ENCODE measurements at regions not wholly inside any gene's neighbourhood (a gene's known extent, or its start where the extent isn't known, plus 50 kb on each side); places are given as distances from the start of the nearest gene placed in this dataset.

DNA sequence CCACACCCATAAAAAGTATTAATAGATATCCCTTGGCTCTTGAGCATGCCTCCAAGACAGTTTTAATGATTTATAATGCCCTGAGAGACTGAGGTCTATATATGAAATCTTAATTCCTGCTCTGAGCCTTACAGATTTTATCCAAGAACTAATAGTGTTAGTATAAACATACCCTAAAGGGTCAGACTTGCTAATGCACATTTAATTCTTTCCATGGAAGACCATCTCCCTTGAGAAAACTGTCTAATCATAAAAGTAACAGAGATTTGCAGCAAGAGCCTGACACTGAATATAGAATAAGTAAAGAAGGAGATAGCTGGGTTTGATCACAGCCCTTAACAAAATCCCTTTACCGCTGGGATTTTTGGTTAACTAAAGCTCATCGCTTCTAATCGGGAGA lies 650.8 kb upstream of the KLF12 start:
- ATAC-seq (no peak), DNase-seq (no peak)

DNA sequence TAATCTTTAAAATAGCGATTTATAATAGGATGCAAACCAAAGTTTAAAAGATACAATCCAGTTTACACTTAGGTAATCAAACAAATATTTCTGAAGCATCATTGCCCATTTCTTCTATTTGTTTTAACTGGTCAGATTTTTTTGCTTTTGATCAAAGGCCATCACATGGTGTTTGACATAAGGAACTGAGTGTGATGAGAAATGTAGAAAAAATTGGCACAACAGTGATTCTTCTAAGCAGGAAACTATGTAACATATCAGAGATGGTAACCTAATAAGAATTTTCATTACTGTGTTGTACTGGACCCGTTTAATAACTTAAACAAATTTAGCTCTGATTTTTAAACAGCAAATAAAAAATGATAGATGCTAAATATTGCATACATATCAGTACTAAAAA lies 644.7 kb upstream of the KLF12 start:
- ATAC-seq (no peak), DNase-seq (no peak)

DNA sequence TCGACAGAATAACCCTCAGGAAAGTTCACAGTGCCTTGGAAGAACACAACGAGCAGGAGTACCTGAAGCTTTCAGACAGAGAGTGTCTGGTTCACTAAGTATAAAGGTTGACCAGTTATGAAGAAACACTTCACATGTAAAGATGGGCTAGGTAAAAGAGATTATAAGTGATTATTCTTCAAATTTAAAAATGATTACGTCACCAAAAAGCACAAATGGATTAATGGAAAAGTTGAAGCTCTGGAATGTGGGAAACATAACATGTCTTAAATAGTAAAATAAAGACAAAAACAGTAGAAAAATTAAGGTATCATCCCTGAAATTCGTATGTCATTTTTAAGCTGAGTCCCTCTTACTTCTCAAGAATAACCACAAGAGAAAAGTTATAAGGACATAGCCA lies 643.9 kb upstream of the KLF12 start:
- no peak for ATAC-seq
- DNase-seq: no peak

DNA sequence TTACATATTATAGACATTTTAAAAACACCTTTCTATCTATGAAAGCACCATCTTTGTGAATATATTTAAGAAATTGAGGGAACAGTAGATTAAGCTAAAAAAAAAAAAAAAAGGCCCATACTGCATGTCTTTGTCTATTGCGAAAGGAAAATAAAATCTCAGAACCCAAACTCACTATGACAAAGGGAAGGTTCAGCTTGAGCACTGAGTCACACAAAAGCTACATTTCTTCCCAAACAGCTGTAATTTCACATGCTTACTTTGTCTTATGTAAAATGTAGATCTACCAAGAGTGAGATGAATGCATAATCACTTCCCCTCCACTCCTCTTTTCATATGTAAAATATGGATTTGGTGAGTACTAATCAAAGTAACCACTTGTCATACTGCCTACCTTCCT lies 640.1 kb upstream of the KLF12 start:
- no peak for DNase-seq
- no peak for ATAC-seq

DNA sequence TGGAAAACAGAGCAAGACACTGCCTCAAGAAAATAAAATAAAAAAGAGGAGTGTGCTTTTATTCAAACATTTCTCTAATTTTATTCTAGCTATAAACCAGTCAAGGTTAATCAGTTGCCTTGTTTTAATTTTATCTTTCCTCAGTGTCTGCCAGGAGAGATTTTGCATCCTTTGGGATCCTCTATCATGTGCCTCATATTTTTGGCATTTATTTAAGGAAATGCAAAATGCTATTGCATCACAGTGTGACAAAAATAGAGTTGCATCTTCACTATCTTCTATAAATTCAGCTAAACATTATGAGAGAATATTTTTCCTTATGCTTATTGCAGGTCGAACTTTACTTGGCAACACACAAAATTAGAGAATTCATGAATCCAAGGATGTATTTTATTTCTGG lies 639.0 kb upstream of the KLF12 start:
- DNase-seq (no peak), ATAC-seq (no peak)

DNA sequence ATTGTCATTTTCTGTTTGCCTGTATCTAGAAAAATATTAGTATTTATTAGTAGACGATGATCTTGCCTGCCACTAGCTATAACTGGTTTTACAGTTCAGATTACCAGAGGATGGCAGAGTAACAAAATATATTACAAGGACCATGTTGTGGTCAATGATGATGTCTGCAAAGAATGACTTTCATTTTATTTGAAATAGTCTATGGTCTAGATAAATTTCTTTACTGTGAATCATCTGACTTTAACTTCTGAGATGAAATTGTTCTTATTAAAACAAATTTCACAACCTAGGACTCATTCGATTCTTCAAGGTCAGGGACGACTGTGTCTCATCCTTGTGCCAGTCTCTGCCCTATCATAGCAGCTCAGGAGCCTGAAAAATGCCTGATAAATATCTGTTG lies 637.8 kb upstream of the KLF12 start:
- DNase-seq (no peak), ATAC-seq (no peak)

DNA sequence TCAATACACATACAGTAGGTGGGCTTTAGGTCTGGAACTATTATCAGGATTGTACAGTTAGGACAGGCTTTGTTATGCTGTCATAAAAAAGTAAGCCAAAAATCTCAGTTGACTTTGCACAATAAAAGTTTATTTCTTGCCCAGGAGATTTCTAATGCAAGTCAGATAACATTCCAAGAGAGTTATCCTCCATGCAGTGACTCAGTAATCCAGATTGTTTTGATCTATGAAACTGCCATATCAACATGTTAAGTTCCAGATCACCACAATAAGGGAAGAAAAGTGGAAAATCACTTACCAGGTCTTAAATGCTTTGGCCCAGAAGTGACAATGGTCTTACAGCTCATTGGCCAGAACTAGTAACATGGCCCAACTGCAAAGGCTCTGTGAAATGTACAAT lies 636.2 kb upstream of the KLF12 start:
- DNase-seq (no peak), ATAC-seq (no peak)

DNA sequence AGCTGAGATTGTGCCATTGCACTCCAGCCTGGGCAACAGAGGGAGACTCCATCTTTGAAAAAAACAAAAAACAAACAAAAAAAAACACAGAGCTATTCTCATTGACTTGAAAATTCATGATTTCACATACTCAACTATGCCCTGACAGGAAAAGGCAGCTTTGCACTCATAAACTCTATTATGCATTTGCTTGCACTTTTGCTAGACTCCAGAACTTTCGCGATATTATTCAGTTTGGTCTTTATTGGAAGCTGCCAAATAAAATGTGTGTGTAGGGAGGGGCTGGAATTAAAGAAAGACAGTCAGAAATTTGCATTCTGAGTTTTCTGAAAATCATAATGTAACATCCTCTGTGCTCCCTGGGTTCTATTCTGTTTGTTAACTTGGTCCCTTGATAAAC lies 635.1 kb upstream of the KLF12 start:
- no peak for ATAC-seq
- no peak for DNase-seq

DNA sequence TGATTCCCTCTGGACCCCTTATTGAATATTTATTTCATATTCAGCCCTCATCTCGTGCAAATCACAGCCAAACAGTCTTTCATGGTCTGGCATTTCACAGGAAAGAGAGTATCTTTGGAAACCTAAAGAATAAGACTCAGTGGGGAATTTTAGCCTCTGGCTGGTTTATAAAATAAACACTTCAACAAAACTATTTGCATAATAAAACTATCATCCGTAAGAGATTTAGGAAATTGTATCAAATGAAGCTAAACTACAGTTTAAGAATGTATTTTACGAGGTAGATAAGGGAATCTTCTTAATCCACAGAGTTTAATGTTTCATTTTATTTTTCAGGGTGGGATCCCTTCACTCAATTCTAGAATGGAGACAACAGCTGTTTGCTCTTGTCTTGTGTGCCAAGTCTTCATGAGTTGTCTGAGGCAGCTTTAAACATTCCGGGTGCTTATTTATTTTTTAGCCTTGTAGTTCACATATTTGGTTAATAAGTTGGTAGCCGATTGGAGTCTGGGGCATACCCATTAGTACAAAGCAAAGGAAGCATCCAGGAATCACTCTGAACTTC lies 634.4 kb upstream of the KLF12 start:
- no peak for ATAC-seq

DNA sequence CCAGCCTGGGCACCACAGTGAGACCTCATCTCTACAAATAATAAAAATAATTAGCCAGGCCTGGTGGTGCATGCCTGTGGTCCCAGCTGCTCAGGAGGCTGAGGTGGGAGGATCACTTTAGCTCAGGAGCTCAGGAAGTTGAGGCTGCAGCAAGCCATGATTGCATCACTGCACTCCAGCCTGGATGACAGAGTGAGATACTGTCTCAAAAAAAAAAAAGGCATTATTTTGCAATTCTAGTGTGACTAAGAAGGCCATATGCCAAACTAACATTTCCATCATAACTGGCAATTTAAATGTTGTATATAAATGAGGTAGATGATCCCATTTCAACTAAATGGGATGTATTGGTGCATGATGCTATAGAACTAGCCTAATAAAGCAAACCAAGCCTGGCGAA lies 632.8 kb upstream of the KLF12 start:
- no peak for DNase-seq
- no peak for ATAC-seq

More for the DNA sequence above, 634.4 kb upstream of the KLF12 start:
- no peak for DNase-seq

DNA sequence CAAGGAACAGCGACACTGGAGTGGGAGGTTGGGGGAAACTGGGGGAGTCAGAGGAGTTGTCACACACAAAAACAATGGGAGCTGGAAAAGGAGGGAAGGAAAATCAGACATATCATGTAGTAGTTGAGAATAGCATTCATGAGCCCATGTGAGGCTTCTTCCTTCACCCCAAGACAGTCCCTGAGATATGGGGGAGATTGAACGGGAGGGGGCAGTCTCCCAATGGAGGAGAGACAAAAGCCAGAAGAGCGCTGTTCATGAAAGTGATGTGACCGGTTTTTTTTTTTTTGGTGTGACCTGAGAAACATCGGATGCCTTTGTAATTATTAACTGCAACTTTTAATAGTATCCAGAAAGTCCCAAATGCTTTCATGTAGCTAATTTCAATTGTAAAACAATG lies 631.8 kb upstream of the KLF12 start:
- DNase-seq: no peak
- ATAC-seq: no peak

DNA sequence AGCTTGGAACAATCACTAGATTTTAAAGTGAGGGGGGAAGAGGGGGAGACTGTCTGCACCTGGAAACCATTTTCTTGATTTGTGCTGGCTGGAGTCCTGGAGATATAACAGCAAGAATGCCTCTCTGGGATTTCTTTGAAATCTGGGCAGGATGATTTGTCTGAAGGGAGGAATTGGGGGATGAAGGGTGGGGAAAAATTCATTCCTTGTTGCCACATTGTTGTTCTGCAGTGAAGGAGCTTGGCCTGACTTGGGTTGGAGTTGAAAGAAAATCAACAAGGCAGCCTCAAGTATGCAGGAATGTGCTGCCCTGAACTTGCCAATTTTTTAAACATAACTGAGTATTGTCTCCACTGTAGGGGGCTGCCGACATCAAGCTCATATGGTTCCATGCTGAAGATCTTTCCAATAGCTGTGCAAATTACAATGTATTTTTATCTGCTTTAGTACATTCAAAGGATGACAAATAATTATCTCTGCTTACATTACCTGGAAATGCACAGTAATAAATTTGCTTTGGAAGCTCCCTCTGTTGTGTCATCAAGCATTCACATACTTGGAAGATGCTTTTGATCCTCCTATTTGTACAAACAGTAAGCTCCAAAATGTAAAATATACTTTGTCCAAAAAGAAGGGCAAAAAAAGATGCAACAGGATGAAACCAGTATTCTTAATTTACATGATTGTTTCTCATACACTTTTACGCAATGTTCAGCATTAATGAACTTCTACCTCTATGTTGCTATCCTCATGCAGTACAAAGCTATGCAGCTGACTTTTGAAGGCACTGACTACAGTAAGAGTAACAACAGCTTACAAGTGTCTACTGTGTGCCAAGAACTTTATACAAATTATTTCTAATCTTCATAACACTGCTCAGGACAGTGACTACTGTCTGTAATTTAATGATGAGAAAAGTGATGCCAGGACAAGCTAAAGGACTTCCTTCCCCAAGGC lies 627.9 kb upstream of the KLF12 start:
- ATAC-seq (no peak), DNase-seq (no peak)

DNA sequence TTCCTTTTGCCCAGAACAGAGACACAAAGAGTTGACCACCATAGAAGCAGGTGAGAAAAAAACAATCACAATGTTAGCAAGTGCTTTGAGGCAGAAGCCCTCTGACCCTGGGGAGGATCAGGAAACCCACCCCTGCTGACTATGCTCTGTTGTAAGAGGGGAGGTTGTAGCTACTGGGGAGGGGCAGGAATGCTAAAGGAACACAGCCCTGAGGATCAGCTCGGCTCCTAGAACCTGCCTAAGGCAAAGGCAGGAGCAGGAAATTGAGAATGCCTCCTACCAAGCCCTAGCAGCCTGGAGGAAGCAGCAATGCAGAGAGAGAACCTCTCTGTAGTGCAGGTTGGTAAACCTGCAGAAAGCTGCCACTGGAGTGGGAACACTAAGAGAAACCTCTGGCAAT lies 624.0 kb upstream of the KLF12 start:
- no peak for DNase-seq

DNA sequence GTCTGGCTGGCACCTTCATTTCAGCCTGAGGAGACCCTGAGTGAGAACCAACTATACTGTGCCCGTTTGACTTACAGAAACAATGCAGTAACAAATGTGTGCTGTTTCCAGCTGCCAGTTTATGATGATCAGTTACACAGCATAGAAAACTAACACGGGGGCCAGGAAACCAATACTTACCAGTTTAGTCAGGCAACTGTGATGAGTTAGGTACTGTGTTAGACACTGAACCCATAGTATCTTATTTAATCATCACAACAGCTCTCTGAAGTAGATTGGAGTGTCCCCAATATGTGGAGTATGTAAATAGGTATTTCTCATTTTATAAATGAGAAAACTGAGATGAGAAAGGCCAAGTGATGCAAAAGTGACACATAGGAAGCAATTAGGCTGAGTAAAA lies 620.9 kb upstream of the KLF12 start:
- DNase-seq: no peak
- no peak for ATAC-seq

More for the DNA sequence above, 624.0 kb upstream of the KLF12 start:
- no peak for ATAC-seq

DNA sequence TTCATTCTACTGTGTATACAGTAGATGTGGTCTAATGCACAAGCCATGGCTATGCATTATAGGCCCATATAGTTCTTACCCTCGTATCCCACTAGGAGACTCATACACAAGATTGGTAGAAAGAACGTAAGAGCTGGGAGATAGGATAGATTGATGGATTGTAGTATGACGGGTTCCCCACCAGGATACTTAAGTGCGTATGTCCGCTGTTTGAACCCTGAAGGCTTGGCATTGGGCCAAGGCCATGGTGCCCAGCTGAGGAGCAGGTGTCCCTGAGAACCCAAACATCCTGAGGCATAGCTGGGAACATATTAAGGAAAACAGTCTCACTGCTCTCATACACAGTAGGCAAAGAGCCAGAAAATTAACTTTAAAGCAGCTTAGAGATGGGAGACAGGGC lies 617.5 kb upstream of the KLF12 start:
- no peak for ATAC-seq
- DNase-seq: no peak

DNA sequence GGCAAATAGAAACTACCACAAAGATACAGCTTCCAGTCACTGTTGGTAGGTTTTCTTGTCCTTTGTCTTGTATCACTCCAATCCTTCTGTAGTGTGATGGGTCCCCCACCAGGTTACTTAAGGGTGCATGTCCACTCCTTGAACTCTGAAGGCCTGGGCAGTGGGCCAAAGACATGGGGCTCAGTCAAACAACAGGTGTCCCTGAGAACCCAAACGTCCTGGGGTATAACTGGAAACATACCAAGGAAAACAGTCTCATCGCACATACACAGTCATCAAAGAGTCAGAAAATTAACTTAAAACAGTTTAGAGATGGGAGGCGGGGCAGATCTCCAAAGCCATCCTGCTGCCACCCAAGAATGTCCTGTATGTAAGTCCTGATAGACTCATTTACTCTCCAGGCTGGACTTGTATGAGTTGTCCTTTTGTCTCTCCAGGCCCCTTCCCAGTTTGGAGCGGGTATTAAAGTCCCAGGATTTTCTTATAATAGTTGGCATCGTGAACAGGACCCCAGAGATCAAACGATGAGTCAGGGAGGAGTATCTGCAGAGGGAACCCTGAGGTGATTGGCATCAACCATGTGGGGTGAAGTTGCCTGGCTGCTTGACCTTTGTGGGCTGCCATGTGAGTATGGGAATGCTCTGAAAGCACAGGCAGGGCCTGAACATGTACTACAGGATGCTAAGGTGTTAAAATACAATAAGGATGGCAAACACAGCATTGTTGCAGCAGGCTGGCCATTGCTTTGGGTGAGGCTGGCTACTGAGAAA lies 613.2 kb upstream of the KLF12 start:
- DNase-seq (no peak), ATAC-seq (no peak)

DNA sequence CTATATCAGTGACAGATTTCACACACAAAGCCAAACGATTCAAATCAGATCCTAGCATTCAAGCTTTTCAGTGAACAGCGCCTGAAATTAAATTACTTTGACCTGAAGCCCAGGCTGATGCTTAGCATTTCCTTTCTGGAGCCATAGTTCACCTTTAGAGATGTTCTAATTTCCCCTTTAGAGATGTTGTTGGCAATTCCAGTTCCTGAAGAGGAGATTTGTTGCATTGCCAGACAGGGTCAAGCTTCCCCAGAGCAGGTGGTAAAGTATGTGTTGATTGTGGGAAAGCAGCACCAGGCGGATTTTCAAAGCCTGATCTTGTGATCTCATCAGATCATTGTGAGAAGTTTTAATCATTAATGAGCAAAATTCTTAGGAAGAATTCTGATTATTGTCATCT lies 609.8 kb upstream of the KLF12 start:
- ATAC-seq (no peak), DNase-seq (no peak)

DNA sequence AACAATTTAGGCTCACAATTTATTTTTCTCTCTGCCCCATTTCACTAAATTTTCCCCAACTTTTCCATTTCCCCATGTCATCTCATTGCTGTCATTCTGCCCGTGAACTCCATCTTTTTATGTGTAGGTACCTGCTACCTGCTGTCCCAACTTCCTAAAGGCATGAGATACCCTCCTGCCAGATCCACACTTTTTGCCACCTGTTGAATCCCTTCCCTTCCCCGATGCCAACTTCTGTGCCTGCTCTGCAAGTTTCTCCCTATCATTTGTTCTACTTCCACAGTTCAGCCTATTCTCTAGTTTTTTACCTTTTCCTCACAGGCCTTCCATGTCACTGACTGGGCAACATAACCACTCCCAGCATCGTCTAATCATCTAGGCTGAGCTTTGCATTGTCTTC lies 607.5 kb upstream of the KLF12 start:
- DNase-seq (no peak), ATAC-seq (no peak)

DNA sequence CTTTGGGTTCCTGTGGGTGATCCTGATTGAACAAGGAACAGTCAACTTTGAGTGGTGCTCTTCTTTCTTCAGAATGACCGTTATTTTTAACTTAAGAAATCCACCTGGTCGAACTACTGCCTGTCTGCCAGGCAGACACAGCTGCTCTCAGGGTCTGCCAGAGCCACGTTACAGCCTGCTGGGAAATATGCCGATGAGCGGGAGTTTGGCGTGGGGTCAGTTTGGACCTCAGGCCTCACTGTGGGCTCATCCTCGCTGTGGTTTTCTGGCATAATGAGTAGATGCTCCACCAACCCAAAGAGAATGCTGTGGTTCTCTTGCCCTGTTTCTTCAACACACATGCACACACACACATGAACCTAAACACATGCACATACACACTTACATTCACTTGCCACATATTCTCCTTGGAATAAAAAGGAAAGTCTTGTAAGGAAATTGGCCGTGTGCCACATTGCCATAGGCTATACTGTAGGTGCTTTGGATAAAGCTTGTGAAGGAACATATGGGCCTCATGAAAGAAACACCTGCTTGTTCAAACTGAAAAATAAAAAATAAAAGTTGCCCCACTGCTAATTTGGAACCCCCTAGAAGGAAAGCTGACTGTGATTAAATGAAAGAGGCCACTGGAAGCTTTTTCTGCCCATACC lies 598.7 kb upstream of the KLF12 start:
- ATAC-seq: no peak

DNA sequence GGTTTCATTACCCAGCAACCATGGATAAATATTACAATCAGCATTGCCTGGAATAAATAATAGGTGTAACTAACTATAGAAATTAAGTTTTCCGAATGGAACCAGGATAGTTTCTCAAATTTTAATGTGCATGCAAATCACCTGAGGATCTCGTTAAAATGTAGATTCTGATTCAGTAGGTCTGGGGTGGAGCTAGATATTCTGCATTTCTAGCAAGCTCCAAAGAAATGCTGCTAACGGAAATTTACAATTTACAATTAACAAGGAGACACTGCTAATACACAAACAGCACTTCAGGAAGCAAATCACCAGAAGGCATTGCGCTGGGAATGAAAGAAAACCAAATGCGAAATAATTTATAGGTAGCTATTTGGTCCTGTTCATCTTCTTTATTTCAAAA lies 597.5 kb upstream of the KLF12 start:
- DNase-seq (no peak), ATAC-seq (no peak)

More for the DNA sequence above, 598.7 kb upstream of the KLF12 start:
- DNase-seq: no peak

DNA sequence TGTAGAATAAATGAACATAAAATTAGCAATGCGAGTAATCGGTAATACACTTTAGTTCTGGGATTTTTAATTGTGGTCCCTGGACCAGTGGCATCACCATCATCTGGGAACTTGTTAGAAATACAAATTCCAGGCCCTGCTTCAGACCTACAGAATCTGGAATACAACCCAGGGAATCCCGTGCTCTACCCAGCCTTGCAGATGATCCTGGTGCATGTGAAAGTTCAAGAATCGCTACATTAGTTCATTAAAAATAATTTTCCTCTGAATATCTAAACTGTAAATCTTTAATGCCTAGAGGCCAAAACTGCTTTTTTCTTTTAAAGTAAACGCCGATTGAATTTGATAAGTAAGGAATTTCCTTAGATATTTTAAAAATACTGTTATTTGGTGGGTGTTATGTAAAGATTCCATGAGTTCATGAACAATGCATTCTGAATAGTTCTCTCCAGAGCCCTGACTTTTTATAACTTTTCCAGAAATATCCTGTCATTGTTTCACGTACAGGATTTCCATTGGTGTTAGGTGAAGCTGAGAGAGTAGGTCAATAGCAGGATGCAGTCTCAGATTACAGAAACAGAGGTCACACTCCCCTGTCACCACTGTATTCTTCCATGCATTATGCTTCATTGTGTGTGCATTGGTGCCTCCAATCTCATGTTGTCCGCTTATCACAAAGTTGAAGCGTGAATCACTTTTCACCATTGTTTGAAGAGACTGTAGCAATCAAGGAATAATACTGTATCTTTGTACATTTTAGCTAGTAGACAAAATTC lies 596.5 kb upstream of the KLF12 start:
- ATAC-seq (no peak), DNase-seq (no peak)

DNA sequence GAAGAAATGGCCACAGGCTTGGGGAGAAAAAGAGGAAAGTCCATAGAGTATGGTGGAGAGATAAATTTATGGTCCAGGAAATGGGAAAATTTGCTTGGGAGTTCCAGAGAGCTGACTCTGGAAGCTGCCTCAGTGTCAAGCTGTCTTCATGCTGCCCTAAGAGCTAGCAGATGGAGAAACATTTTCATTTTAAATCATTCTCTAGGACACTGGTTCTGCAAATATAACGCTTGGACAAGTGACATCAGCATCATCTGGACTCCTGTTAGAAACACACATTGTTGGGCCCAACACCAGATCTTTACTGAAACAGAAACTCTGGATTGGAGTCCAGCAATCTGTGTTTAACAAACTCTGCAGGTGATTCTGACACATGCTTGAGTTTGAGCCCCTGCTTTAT lies 592.0 kb upstream of the KLF12 start:
- ATAC-seq (no peak), DNase-seq (no peak)

Measured in stimulated activated naive CD8-positive, alpha-beta T cell treated with anti-CD3 and anti-CD28 coated beads, Interleukin-15, Interleukin-2, amounts not matched to agents 100 U/mL and 50 U/mL, for 24 hours (primary cell).